Hematopoietic multipotent progenitor cell (in vitro differentiated cells): ENCODE measurements at regions not wholly inside any gene's neighbourhood (a gene's known extent, or its start where the extent isn't known, plus 50 kb on each side); places are given as distances from the start of the nearest gene placed in this dataset.
A peak's percentile ranks its signal among the peaks of the same experiment; 100 is the strongest.

ENCODE experiments used
- DNase-seq, 3 donors: peaks; one replicate each; pipeline ENCODE4 v3.0.0-alpha.2; 2011 to 2015; ENCODE audit warnings: low read depth in 2 of 3, low spot score in 2 of 3

DNA sequence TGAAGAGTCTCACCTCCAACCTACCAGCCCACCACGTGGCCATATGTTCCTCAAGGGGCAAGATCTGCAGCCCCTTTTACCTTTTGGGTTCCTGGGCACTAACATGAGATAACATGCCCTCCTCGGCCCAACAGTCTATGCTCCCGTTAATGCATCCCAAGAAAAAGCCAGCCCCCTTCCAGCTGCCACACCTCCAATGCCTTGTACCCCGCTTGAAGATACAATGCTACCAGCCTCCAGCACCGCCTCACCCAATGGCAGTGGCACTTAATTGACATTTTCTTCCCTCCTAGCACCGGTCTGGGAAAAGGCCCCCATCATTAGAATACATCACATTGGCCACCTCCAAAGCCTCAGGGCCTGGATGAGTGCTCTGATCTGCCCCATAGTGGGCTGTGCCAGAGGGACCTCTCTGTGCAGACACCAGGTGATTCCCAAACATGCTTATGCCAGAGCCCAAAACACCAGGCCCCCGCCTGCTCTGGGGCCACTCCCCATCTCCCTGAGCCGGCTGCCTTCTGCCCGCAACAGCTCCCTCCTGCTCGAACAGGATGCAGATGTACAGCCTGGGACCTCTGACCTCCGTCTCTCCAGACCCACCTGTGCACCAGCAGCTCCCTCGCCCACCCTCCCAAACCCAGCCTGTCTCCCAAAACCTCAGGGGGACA lies 118.3 kb downstream of the NCOR2 start:
- no peak for DNase-seq

DNA sequence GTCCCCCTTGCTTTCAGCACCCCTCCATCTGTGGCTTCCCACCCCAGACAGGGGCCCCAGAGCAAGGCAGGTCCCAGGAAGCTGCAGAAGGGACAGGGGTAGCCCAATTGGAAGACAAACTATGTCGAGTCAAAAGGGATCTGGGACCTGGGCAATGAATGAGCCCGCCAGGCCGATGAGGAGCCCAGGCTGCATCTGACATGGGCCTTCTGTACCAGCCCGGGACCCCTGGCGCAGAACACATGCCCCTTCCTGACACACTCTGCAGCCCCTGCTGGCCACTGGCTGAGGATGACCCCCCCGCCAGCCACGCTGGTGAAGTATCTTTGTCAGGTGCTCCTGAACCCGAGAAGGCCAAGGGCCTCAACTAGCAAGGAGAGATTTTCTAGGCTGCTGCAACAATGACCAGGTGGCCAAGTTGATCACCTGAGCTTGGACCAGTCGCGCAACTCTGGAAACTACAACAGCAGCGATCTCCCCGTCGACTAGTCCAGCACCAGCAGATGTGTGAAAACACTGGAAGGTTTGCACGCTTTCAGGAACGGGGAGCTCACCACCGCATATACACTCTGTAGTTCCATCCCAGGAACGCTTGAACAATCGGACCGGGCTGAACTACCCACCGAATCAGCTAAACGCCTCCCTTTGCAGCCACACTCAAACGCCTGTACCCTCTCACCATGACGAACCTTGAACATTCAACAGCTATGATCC lies 119.0 kb downstream of the NCOR2 start:
- no peak for DNase-seq

DNA sequence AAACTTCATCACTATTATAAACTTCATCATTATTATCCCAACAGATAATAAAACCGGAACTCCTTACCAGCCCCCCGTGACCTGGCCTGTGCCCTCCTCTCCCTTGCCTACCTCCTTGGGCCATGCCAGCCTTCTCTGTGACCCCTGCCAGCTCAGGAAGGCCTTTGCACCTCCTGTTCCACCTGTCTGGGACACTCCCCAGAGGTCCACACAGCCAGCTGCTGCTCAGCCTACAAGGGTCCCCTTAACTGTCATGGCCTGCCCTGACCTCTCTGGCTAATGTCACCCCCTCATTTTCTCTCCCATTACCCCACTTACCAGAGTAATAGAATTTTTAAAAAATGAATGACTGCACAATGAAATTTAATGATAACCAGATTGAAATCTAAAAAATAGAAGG lies 121.0 kb downstream of the NCOR2 start:
- no peak for DNase-seq

- no peak for DNase-seq
Measured at GRCh38 chr12:124445826-124446225, 121.6 kb downstream of the NCOR2 start.

GRCh38 chr12:124445121-124445718 lies 122.2 kb downstream of the NCOR2 start:
- DNase-seq, result no peak

- no peak for DNase-seq
Measured at GRCh38 chr12:124443931-124444712, 123.3 kb downstream of the NCOR2 start.

DNA sequence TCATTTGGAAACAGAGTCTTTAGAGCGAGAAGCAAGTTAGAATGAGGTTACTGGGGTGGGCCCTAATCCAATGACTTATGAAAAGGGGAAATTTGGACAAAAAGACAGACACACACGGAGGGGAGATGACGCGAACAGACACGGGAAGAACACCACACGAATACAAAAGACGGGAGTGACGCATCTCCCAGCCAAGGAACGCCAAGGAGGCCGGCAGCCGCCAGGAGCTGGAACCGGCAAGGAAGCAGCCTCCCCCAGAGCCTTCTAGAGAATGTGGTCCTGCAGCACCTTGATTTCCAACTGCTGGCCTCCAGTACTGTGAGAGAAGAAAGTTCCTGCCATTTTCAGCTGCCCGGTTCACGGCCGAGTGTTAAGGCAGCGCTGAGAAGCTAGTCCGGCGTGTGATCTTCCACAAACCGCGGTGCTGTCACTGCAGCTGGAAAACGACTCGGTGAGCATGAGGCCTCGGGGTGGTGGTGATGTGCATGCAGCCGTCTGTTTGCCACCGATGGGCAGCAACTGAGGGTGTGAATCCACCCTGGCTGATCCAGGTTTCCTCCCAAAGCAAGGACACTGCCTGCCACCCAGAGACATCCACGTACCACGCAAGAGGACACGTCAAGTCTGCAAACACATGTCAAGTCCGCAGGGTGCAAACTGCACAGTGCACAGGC lies 124.5 kb downstream of the NCOR2 start:
- DNase-seq, result no peak

GRCh38 chr12:124442281-124442680 lies 125.1 kb downstream of the NCOR2 start:
- DNase-seq, result no peak

- no peak for DNase-seq
Measured at GRCh38 chr12:124441443-124442194, 125.8 kb downstream of the NCOR2 start.

DNA sequence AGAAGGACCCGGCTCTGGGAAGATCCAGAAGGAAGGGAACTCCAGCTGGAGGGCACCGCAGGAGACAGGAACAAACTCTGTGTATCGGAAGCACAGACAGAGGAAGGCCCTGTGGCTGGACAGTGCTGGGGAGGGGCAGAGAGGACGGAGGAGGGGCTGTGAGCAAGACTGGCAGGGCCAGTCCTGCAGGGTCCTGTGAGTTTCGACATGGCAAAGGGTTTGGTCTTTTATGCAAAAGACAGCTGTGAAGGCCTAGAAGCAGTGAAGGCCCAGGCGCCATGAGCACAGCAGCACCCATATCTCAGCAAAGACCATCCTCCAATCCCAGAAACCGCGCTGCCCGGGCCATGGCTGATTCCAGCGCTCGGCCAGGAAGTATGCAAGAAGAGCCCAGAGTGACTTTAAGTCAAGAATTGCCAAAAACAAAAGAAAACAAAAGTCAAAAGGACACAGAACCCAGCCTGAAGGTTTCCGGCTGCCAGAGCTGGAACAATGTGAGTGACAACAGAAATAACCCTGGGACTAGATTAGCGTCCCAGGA lies 126.5 kb downstream of the NCOR2 start:
- DNase-seq, result no peak

DNA sequence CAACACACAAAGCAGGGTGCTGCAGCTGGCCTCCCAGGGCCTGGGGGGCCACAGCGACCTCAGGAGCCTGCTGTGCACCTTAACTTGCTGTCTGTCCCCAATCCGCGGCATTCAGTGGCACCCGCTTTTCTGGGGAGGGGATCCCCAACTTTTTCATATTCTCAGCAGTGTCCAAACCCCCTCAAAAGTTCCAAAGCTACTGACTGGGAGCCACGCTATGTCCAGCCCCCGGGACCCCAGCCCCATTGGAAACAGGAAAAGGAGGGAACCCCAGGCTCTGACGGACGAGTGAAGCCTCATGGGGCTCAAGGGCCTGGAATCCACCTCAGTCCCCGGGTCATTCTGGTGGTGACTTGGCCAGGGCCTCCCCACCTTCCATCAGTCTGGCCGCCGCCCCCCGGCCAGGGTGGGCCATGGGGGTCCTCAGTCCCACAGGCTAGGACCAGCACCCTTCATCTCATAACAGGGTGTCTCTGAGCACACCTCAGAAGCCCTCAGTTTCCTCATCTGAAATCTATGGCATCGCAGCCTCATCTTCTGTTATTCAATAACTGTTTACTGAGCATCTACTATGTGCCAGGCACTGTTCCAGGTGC lies 127.3 kb downstream of the NCOR2 start:
- DNase-seq, result no peak

DNA sequence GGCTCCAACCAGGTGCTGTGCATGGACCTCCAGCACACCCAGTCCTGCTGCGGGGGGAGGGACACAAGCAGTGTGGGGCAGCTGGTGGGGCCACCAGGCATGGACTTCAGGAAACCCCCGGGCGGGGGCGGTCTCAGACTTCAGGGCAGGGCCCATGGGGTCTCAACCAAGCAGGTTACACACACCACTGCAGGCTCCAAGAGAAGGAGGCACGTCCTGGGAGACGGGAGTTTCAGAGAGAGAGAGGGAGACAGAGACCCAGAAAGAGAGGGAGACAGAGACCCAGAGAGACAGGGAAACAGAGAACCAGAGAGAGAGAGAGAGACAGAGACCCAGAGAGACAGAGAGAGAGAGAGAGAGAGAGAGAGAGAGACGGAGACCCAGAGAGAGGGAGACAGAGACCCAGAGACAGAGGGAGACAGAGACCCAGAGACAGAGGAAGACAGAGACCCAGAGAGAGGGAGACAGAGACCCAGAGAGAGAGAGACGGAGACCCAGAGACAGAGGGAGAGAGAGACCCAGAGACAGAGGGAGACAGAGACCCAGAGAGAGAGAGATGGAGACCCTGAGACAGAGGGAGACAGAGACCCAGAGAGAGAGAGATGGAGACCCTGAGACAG lies 128.9 kb downstream of the NCOR2 start:
- DNase-seq, result no peak

GRCh38 chr12:124437617-124438436 lies 129.6 kb downstream of the NCOR2 start:
- peak in 1 of 3 donors; percentile 22 for DNase-seq

DNA sequence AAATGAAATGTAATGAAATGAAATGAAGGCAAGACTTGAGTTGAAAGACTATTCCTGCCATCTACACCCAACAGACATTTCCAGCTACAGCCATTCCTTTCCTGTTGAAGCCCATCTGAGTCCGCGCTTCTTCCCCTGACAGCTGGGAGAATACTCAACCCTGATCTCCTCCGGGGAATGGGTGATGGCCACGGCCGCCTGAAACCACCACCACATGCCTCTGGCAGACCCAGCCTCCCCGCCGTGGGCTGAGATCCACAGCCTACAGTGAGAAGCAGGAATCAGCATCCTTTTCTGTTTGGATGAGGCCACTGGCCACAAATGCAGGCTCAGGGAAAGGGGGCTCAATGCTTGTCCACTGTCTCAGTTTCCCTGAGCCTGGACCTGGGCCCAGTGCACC lies 130.3 kb downstream of the NCOR2 start:
- DNase-seq, result no peak

DNA sequence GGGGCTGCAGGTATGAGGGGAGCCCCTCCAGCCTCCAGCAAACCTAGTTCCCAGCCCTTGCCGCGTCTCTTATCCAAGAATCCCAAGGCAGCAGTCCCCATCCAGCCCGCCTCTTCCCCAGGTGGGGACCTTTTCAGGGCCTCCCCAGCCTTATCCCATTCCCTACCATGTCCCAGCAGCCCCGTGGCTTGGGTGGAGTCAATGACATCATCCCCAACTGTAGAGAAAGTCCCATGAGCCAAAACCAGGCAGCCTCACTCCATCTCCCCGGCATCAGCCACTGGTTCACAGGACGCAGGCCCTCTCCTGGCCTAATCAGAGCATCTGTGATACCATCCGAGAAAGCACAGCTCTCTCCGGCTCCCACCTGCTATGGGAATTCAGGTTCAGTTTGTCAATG lies 131.0 kb downstream of the NCOR2 start:
- no peak for DNase-seq

GRCh38 chr12:124435806-124436345 lies 131.5 kb downstream of the NCOR2 start:
- DNase-seq, result no peak

GRCh38 chr12:124434951-124435805 lies 132.2 kb downstream of the NCOR2 start:
- no peak for DNase-seq
